ENCODE measurements at regions not wholly inside any gene's neighbourhood (a gene's known extent, or its start where the extent isn't known, plus 50 kb on each side); places are given as distances from the start of the nearest gene placed in this dataset.

- H3K56ac ChIP-seq (ENCODE audit: extremely low read depth, insufficient read depth, low read length), result no peak overlapping the region
- H3K9ac ChIP-seq (ENCODE audit: low read depth, low read length), result no peak overlapping the region
- no peak overlapping the region for H4K8ac ChIP-seq (ENCODE audit: low read depth in 2 of 2, low read length in 2 of 2)
- no peak overlapping the region for H2BK120ac ChIP-seq (ENCODE audit: low read depth, low read length)
- H4K91ac ChIP-seq (ENCODE audit: insufficient read depth, low read depth, low read length), result no peak overlapping the region
- H3K9me3 ChIP-seq (ENCODE audit: control insufficient read depth, insufficient read depth, low read length), result no peaks in the 10 kb centered on the region
- no peaks in the 10 kb centered on the region for H3K9me1 ChIP-seq (ENCODE audit: insufficient read depth, low read length)
- no peak overlapping the region for H3K23ac ChIP-seq (ENCODE audit: low read depth, low read length)
- H3K27me3 ChIP-seq (ENCODE audit: control insufficient read depth, insufficient read depth, low read length), result no peaks in the 10 kb centered on the region
- no peaks in the 10 kb centered on the region for H3K4me1 ChIP-seq (ENCODE audit: control insufficient read depth, insufficient read depth, low read length)
- no peak overlapping the region for H3K14ac ChIP-seq (replicated peaks; ENCODE audit: low read depth, low read length)
- H3K79me1 ChIP-seq (ENCODE audit: low read depth in 1 of 2, low read length in 2 of 2), result no peaks in the 10 kb centered on the region
- H3K4me3 ChIP-seq (ENCODE audit: insufficient read depth, low read depth, low read length), result no peak overlapping the region
- no peak overlapping the region for H3K4ac ChIP-seq (ENCODE audit: low read depth, low read length)
- ATAC-seq (ENCODE audit: low read depth) (no peak), DNase-seq (no peak)
- H4K20me1 ChIP-seq (ENCODE audit: insufficient read depth, low read length), result no peaks in the 10 kb centered on the region
- H2AK5ac ChIP-seq (ENCODE audit: low read depth, low read length), result no peak overlapping the region
- H2AFZ ChIP-seq (replicated peaks; ENCODE audit: low read length, poor library complexity), result no peak overlapping the region
- no peak overlapping the region for H3K18ac ChIP-seq (ENCODE audit: low read depth, low read length)
- no peak overlapping the region for H4K5ac ChIP-seq (ENCODE audit: low read depth, low read length)
- intact Hi-C loops (cut with micrococcal nuclease), result no loop called here
- no peak overlapping the region for H3K4me2 ChIP-seq (ENCODE audit: low read depth, low read length)
- TF ChIP-seq RAD21 (IDR thresholded peaks at IDR 0.05; ENCODE audit: low read length) (no peak), CHD1 (IDR thresholded peaks at IDR 0.05; ENCODE audit: low read depth, low read length) (no peak), RFX5 (IDR thresholded peaks at IDR 0.05; ENCODE audit: low read depth, low read length) (no peak), FOS (IDR thresholded peaks at IDR 0.05; ENCODE audit: low read depth, low read length) (no peak), USF2 (IDR thresholded peaks at IDR 0.05; ENCODE audit: low read depth, low read length) (no peak), MAZ (IDR thresholded peaks at IDR 0.05; ENCODE audit: borderline replicate concordance, low read depth, low read length) (no peak), ELK1 (IDR thresholded peaks at IDR 0.05; ENCODE audit: borderline replicate concordance, low read depth, low read length) (no peak), CTCF (conservative IDR thresholded peaks at IDR 0.05; ENCODE audit: low read depth, low read length) (no peak), SMC3 (IDR thresholded peaks at IDR 0.05; ENCODE audit: low read depth, low read length) (no peak), NFE2L2 (IDR thresholded peaks at IDR 0.05; ENCODE audit: low read depth, low read length) (no peak), POLR2A (IDR thresholded peaks at IDR 0.05; ENCODE audit: low read depth, low read length) (no peak), MAFK (IDR thresholded peaks at IDR 0.05; ENCODE audit: low read depth, low read length) (no peak), CEBPB (IDR thresholded peaks at IDR 0.05; ENCODE audit: low read depth, low read length) (no peak), RCOR1 (IDR thresholded peaks at IDR 0.05; ENCODE audit: insufficient replicate concordance, low read length) (no peak), BHLHE40 (IDR thresholded peaks at IDR 0.05; ENCODE audit: low read depth, low read length) (no peak), MXI1 (IDR thresholded peaks at IDR 0.05; ENCODE audit: borderline replicate concordance, low read depth, low read length) (no peak)
- H2BK5ac ChIP-seq (ENCODE audit: low read depth, low read length, poor library complexity, severe bottlenecking), result no peak overlapping the region
- ChIA-PET CTCF (no interaction called here), POLR2A (ENCODE audit: unreplicated experiment) (no interaction called here)
- in situ Hi-C loops (cut with MboI; ENCODE audit: low sequenced_read_pairs), result no loop called here
- no peak overlapping the region for H2BK20ac ChIP-seq (ENCODE audit: low read depth, low read length)
- no peak overlapping the region for H3K27ac ChIP-seq (ENCODE audit: insufficient read depth, low read length)
- H2BK15ac ChIP-seq (ENCODE audit: low read depth, low read length), result no peak overlapping the region
- no peak overlapping the region for H2AK9ac ChIP-seq (replicated peaks; ENCODE audit: low read depth, low read length, poor library complexity)
- no peaks in the 10 kb centered on the region for H3K36me3 ChIP-seq (ENCODE audit: control insufficient read depth, insufficient read depth, low read length)
- whole genome bisulfite sequencing, 2 experiments (ENCODE audit: extremely low coverage in 2 of 2, insufficient read length in 1 of 2), result no CpG with 5 or more reads among the region's 4 CpGs
- dilution Hi-C loops (cut with HindIII; ENCODE audit: low sequenced_read_pairs, unreplicated experiment), result no loop called here
- BruUV-seq (replicated peaks), result no TSS peak
Measured at GRCh38 chr5:60453186-60453976, 246.6 kb downstream of the DEPDC1B start.
